Stomach smooth muscle (tissue), 2 donors: ENCODE measurements at regions not wholly inside any gene's neighbourhood (a gene's known extent, or its start where the extent isn't known, plus 50 kb on each side); places are given as distances from the start of the nearest gene placed in this dataset.

Experiments used
- H3K27ac ChIP-seq: one replicate; pipeline ENCODE4 v1.7.0; 2013; ENCODE audit warnings: mild to moderate bottlenecking, low read length, inconsistent platforms
- H3K27me3 ChIP-seq, 2 donors: one replicate each; pipeline ENCODE4 v1.7.0; 2013; ENCODE audit warnings: low read length in 2 of 2; ENCODE audit not compliant: insufficient read depth in 2 of 2, control insufficient read depth in 1 of 2
- H3K36me3 ChIP-seq, 2 donors: one replicate each; pipeline ENCODE4 v1.7.0; 2013; ENCODE audit warnings: low read length in 2 of 2; ENCODE audit not compliant: control insufficient read depth in 2 of 2, insufficient read depth in 2 of 2
- H3K4me1 ChIP-seq: one replicate; pipeline ENCODE4 v1.7.0; 2013; ENCODE audit warnings: low read length; ENCODE audit not compliant: control insufficient read depth, insufficient read depth
- H3K4me3 ChIP-seq, 2 donors: one replicate each; pipeline ENCODE4 v1.7.0; 2013; ENCODE audit warnings: low read length in 2 of 2
- H3K9ac ChIP-seq, 2 donors: one replicate each; pipeline ENCODE4 v1.7.0; 2013; ENCODE audit warnings: low read length in 2 of 2, mild to moderate bottlenecking in 1 of 2
- H3K9me3 ChIP-seq, 2 donors: one replicate each; pipeline ENCODE4 v1.7.0; 2013; ENCODE audit warnings: low read length in 2 of 2; ENCODE audit not compliant: control insufficient read depth in 2 of 2
- donor health status: healthy.
- donor health status: Pancreatic carcinoma.

DNA sequence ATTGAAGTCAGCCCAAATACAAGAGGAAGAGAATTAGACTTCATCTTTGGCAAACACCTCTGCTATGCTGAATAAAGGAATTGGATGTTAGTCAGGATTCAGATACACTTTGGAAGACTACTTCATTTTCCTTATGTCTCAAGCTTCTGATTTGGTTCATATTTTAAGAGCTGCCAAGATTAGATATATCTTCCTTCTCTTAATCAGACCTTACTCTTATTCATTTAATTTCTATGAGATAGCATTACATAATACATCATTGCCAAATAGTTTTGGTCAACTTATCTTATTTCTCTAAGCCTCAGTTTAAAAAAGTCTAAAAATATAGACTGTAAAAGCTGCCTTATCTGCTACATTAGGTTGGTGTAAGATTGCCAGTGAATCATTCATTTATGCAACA lies 330.6 kb upstream of the NAV3 start:
- Histone ChIP-seq H3K27me3 (no peaks in the 10 kb centered on the region), H3K9ac (no peak overlapping the region), H3K4me3 (no peak overlapping the region), H3K4me1 (no peaks in the 10 kb centered on the region), H3K9me3 (no peaks in the 10 kb centered on the region), H3K27ac (no peak overlapping the region), H3K36me3 (no peaks in the 10 kb centered on the region)

DNA sequence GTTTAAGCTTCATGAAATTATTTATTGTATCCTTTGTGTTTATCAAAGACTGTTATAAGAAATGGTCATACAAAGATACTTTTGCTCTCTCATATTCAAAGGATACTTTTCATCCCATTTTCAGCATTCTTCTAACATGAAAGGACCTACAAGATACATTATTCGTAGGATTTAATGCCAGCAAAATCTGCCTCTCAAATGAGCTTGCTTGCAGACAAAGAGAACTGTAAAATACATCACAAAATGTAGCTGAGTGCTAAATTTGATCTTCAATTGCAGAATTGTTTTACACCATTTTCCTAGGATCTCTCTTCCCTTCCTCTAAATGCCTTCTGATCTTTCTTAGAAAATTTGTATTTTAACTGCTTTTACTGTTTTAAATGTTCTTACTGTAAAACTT lies 333.0 kb upstream of the NAV3 start:
- Histone ChIP-seq H3K9me3 (no peaks in the 10 kb centered on the region), H3K27ac (no peak overlapping the region), H3K36me3 (no peaks in the 10 kb centered on the region), H3K4me1 (no peaks in the 10 kb centered on the region), H3K27me3 (no peaks in the 10 kb centered on the region), H3K9ac (no peak overlapping the region), H3K4me3 (no peak overlapping the region)

DNA sequence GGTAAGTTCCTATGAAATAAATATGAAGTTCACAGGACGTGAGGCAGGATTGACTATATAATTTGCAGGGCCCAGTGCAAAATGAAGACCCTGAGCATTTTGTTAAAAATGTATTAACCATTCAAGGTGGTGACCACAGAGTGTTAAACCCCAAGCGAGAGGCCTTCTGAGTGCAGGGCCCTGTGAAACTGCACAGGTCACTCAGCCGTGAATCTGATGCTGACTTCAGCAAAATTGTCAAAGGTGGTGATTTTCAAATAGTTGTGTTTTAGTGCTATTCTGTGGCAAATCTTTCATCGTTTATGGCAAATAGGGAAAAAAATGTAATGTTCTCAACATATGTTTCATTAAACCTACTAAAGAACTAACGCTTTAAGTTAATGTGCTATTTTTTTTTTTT lies 334.0 kb upstream of the NAV3 start:
- Histone ChIP-seq H3K4me1 (no peaks in the 10 kb centered on the region), H3K36me3 (no peaks in the 10 kb centered on the region), H3K27me3 (no peaks in the 10 kb centered on the region), H3K9me3 (no peaks in the 10 kb centered on the region), H3K9ac (no peak overlapping the region), H3K4me3 (no peak overlapping the region), H3K27ac (no peak overlapping the region)

DNA sequence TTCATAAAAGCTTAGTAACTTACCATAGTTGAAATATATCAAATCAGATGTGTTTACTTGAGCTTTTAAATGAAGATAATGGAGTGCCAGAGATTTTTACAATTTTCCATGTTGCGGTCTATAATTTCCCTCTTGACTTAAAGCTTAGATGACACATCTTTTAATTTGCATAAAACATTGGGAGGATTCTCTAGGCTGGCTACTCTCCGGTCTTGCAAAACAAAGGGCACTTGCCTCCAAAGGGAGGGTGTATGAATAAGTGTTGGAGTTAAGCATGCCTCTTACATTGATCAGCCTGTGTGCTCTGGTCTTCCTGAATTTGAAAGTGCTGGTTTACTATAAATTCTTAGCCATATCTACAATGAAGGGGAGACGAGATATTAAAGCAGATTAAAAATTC lies 336.4 kb upstream of the NAV3 start:
- Histone ChIP-seq H3K4me1 (no peaks in the 10 kb centered on the region), H3K4me3 (no peak overlapping the region), H3K27me3 (no peaks in the 10 kb centered on the region), H3K9me3 (no peaks in the 10 kb centered on the region), H3K9ac (no peak overlapping the region), H3K36me3 (no peaks in the 10 kb centered on the region), H3K27ac (no peak overlapping the region)

DNA sequence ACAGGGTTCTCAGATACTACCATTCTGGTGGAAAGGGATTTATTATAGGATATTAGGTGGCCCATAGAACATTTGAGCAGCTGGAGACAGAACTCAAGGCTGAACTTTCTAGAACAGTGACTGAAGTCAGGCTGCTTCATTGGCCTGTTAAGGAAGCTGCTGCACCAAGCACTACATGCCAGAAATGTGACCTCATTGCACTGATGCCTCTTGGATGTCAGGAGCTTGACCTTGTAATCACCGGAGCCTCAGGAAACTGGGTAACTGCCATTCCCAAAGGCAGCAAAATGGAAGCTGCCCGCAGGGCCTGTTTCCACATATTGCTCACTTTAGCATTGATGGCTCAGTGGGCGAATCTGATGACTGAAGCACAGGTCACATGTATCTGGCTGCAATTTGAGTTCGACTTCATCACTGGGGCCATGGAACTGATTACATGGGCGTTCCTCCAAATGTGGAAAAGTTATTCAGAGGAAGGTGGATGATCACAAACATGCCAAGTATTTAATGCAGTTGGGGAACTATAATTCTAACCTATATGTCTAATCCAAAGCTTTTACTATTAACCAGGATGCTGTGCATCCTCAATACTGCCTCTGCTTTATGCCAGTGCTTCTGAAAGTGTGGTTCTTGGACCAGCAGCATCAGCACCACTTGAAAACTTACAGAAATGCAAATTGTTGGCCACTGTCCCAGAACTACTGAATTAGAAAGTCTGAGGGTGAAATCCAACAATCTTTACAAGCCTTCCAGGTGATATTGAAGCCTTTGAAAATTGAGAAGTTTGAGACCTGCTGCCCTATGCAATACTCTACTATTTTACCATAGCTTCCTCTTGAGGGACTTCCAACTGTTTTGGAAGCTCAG lies 337.2 kb upstream of the NAV3 start:
- no peaks in the 10 kb centered on the region for H3K36me3 ChIP-seq
- H3K27me3 ChIP-seq: no peaks in the 10 kb centered on the region
- no peaks in the 10 kb centered on the region for H3K4me1 ChIP-seq
- H3K9ac ChIP-seq: no peak overlapping the region
- no peak overlapping the region for H3K27ac ChIP-seq
- H3K4me3 ChIP-seq: no peak overlapping the region
- no peaks in the 10 kb centered on the region for H3K9me3 ChIP-seq

DNA sequence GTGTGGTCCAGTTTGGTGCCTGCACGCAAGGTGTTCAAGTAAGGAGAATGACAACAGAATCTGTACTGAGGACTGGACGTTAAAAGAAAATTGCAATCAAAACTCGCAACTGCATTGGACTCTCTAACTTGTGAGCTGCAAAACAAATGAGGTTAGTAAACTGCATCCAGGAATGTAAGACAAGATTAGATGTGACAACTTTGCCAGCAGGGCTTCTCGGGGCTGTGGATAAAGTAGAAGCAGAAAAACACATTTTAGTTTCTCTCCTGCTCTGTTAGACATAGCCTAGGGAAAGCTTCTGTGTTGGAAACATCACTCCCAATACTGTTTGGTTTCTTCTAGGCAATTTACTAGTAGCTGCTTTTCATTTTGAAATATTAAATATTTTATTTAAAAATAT lies 338.2 kb upstream of the NAV3 start:
- Histone ChIP-seq H3K4me3 (no peak overlapping the region), H3K36me3 (no peaks in the 10 kb centered on the region), H3K9ac (no peak overlapping the region), H3K27me3 (no peaks in the 10 kb centered on the region), H3K9me3 (no peaks in the 10 kb centered on the region), H3K27ac (no peak overlapping the region), H3K4me1 (no peaks in the 10 kb centered on the region)

DNA sequence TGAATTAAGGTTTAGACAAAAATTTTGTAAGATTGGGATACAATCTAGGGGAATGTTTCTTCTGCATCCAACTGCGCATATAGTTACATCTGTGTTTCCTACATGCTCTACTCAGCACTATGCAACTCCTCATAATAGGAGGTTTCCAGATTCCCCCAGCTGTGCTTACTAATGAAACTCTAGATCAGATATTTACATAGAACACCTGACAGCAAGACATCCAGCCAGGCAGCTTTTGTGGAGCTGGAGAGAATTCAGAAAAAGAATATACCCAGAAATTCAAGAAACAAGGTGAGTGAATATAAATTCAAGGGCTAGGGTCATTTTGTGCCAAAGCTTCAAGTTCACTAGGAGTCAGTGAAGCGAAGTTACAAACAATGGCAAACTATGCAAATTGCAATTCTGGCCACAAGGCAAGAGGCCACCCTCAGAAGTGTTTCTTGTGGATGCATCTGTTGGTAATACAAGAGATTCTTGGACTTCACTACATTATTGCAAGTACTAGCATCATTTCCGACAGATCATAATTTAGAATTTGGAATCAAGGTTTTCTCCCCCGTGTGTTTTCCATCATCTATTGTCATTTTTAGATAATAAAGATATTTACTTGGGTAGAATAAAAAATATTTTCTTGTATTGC lies 341.2 kb upstream of the NAV3 start:
- Histone ChIP-seq H3K9ac (no peak overlapping the region), H3K36me3 (no peaks in the 10 kb centered on the region), H3K27ac (no peak overlapping the region), H3K9me3 (no peaks in the 10 kb centered on the region), H3K4me3 (no peak overlapping the region), H3K27me3 (no peaks in the 10 kb centered on the region), H3K4me1 (no peaks in the 10 kb centered on the region)

DNA sequence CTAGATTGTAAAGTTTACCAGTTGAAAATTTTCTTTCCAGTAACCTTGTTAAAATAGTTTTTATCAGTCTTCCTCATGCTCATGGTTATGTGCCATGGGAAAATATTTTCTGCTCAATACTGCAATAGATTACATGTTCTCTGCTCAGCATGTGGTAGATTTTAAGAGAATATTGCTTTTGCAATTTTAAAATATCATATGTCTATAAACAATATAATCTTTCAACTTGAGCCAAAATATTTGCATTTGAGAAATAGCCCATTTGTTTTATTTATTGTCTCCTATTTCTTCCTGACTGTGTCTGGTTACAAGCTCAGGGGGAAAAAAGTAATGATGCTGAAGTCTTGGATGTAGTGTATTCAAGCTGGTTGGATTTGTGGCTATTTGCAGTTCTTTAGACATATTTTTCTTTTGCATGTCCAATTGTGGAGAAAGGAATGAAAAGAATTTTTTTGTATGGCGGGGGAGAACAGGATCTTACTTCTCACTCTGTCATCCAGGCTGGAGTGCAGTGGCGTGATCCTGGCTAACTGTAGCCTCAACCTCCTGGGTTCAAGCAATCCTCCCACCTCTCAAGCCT lies 342.6 kb upstream of the NAV3 start:
- H3K9ac ChIP-seq: no peak overlapping the region
- no peak overlapping the region for H3K4me3 ChIP-seq
- H3K4me1 ChIP-seq: no peaks in the 10 kb centered on the region
- H3K9me3 ChIP-seq: no peaks in the 10 kb centered on the region
- no peaks in the 10 kb centered on the region for H3K27me3 ChIP-seq
- H3K36me3 ChIP-seq: no peaks in the 10 kb centered on the region
- H3K27ac ChIP-seq: no peak overlapping the region

DNA sequence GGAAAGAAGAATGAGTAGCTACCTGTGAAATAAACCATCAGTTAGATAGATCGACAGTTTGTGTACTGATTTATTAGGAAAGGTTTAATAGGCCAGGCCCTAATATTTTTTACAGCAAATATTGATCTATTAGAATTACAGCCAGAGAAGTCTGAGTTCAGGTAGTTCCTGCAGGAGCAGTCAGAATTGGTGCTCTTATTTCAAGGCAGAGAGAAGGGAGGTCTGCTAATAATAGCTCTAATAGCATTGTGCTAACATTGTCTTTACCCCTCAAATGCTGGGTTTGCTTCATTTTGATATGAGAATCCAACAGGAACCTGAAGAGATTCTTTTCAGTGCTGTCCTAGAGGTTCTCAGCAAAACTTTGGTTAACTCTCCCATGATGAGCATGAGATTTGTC lies 343.8 kb upstream of the NAV3 start:
- H3K27me3 ChIP-seq: no peaks in the 10 kb centered on the region
- H3K27ac ChIP-seq: no peak overlapping the region
- H3K9ac ChIP-seq: no peak overlapping the region
- H3K36me3 ChIP-seq: no peaks in the 10 kb centered on the region
- no peak overlapping the region for H3K4me3 ChIP-seq
- no peaks in the 10 kb centered on the region for H3K4me1 ChIP-seq
- H3K9me3 ChIP-seq: no peaks in the 10 kb centered on the region

DNA sequence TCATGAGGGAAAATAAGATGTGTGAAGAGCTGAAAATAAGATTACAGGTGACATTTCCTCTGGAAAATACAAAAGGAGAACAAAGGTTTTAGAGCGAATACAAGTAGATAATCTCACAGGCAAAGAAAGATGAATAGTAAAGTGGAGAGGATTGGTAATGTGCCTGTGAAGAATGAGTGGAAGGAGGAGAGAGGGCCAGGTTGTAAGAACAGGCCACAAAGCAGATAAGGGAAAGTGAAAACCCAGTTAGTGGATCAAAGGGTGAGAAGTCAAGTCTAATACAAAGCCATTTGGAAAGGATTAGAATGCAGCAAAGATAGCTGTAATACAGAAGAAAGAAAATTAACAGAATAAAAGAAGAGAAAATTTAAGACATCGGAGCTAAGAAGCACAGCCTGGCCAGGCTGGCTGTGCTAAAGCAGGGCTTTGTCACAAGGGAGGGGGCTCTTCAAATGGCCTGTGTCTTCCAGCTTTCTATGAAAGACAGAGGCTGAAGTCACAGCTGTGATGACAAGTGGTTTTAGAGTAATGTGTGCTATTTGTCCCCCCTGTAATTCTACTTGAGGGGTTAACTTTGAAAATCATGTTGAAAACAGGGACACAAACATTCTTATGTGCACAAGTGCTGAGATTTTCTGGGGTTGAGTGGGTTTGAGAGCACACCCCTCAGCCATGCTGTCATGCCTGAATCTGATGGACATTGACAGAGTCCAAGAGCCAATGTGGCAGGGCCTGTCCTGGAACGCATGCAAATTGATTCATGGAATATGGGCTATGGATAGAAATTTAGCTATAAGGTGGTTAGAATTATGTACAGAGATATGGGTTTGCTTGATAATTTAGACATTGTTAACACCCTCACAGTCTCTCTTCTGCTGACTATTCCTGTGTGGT lies 344.5 kb upstream of the NAV3 start:
- Histone ChIP-seq H3K36me3 (no peaks in the 10 kb centered on the region), H3K4me1 (no peaks in the 10 kb centered on the region), H3K4me3 (no peak overlapping the region), H3K27me3 (no peaks in the 10 kb centered on the region), H3K27ac (no peak overlapping the region), H3K9ac (no peak overlapping the region), H3K9me3 (no peaks in the 10 kb centered on the region)
